ENCODE measurements at regions not wholly inside any gene's neighbourhood (a gene's known extent, or its start where the extent isn't known, plus 50 kb on each side); places are given as distances from the start of the nearest gene placed in this dataset.
"Not testable (repeated sequence)": the region's sequence is repeated elsewhere in the genome, so short reads cannot be mapped to it uniquely, and the experiment has no call there.

- DNase-seq (ENCODE audit: low spot score): no peak
These were observed 88.0 kb upstream of the ALKAL2 start for GRCh38 chr2:375956-376307.

- DNase-seq (ENCODE audit: low spot score): no peak
These were observed 87.5 kb upstream of the ALKAL2 start for GRCh38 chr2:375270-375955.

GRCh38 chr2:368386-368785 is 80.5 kb upstream of the ALKAL2 start:
- DNase-seq (ENCODE audit: low spot score): no peak

GRCh38 chr2:367246-367645 is 79.4 kb upstream of the ALKAL2 start:
- DNase-seq (ENCODE audit: low spot score): no peak

GRCh38 chr2:366706-367105 is 78.8 kb upstream of the ALKAL2 start:
- DNase-seq (ENCODE audit: low spot score): no peak

GRCh38 chr2:365367-366275 is 77.7 kb upstream of the ALKAL2 start:
- no peak for DNase-seq (ENCODE audit: low spot score)

- no peak for DNase-seq (ENCODE audit: low spot score)
These were observed 76.1 kb upstream of the ALKAL2 start for GRCh38 chr2:363824-364470.

GRCh38 chr2:362924-363323 is 75.0 kb upstream of the ALKAL2 start:
- DNase-seq (ENCODE audit: low spot score): no peak

GRCh38 chr2:360124-360523 is 72.2 kb upstream of the ALKAL2 start:
- no peak for DNase-seq (ENCODE audit: low spot score)

- DNase-seq (ENCODE audit: low spot score): no peak
These were observed 71.2 kb upstream of the ALKAL2 start for GRCh38 chr2:359047-359446.

- no peak for DNase-seq (ENCODE audit: low spot score)
These were observed 69.9 kb upstream of the ALKAL2 start for GRCh38 chr2:357811-358210.

- not testable (repeated sequence) for DNase-seq (ENCODE audit: low spot score)
These were observed 68.4 kb upstream of the ALKAL2 start for GRCh38 chr2:356304-356703.

- no peak for DNase-seq (ENCODE audit: low spot score)
These were observed 67.9 kb upstream of the ALKAL2 start for GRCh38 chr2:355773-356172.

- DNase-seq (ENCODE audit: low spot score): no peak
These were observed 64.8 kb upstream of the ALKAL2 start for GRCh38 chr2:352696-353095.

GRCh38 chr2:349390-349789 is 61.5 kb upstream of the ALKAL2 start:
- DNase-seq (ENCODE audit: low spot score): no peak

GRCh38 chr2:348361-348916 is 60.5 kb upstream of the ALKAL2 start:
- no peak for DNase-seq (ENCODE audit: low spot score)

GRCh38 chr2:344811-345210 is 56.9 kb upstream of the ALKAL2 start:
- DNase-seq (ENCODE audit: low spot score): no peak

GRCh38 chr2:343355-343754 is 55.5 kb upstream of the ALKAL2 start:
- no peak for DNase-seq (ENCODE audit: low spot score)

- no peak for DNase-seq (ENCODE audit: low spot score)
These were observed 54.0 kb upstream of the ALKAL2 start for GRCh38 chr2:341912-342311.

- no peak for DNase-seq (ENCODE audit: low spot score)
These were observed 53.2 kb upstream of the ALKAL2 start for GRCh38 chr2:341017-341542.

Measured in CD4-positive, alpha-beta T cell treated with Interleukin-15 for 4 hours (primary cell).